Trophoblast cell (in vitro differentiated cells and primary cell): ENCODE measurements at regions not wholly inside any gene's neighbourhood (a gene's known extent, or its start where the extent isn't known, plus 50 kb on each side); places are given as distances from the start of the nearest gene placed in this dataset.
A peak's percentile ranks its signal among the peaks of the same experiment; 100 is the strongest.

ENCODE experiments used
- DNase-seq, 2 donors: peaks; one replicate each; pipeline ENCODE4 v3.0.0-alpha.2; 2016
- H2AFZ ChIP-seq: 2 replicates; pipeline ENCODE4 v1.6.1; 2013; ENCODE audit warnings: low read length, moderate library complexity, mild to moderate bottlenecking; ENCODE audit not compliant: insufficient read depth, poor library complexity
- H2AK5ac ChIP-seq: 2 replicates; pipeline ENCODE4 v1.6.1; 2013; ENCODE audit warnings: mild to moderate bottlenecking, low read length
- H2BK120ac ChIP-seq: 2 replicates; pipeline ENCODE4 v1.6.1; 2013; ENCODE audit warnings: low read length, mild to moderate bottlenecking, moderate library complexity; ENCODE audit not compliant: insufficient read depth, poor library complexity
- H2BK12ac ChIP-seq: 2 replicates; pipeline ENCODE4 v1.6.1; 2013; ENCODE audit warnings: mild to moderate bottlenecking, low read length, moderate library complexity
- H2BK5ac ChIP-seq: 2 replicates; pipeline ENCODE4 v1.6.1; 2013; ENCODE audit warnings: low read length, low read depth, moderate library complexity, mild to moderate bottlenecking; ENCODE audit not compliant: poor library complexity
- H3K14ac ChIP-seq: 2 replicates; pipeline ENCODE4 v1.6.1; 2013; ENCODE audit warnings: mild to moderate bottlenecking, low read length
- H3K18ac ChIP-seq: 2 replicates; pipeline ENCODE4 v1.6.1; 2013; ENCODE audit warnings: mild to moderate bottlenecking, low read length
- H3K23ac ChIP-seq: 2 replicates; pipeline ENCODE4 v1.6.1; 2013; ENCODE audit warnings: low read length
- H3K27ac ChIP-seq: 2 replicates; pipeline ENCODE4 v1.5.1; 2013; ENCODE audit warnings: low read depth, mild to moderate bottlenecking, inconsistent platforms, low read length, moderate library complexity
- H3K27me3 ChIP-seq: 2 replicates; pipeline ENCODE4 v1.6.1; 2013; ENCODE audit warnings: inconsistent platforms, mild to moderate bottlenecking, low read length, moderate library complexity; ENCODE audit not compliant: insufficient read depth
- H3K36me3 ChIP-seq, 2 experiments: 1 replicate in 1 of 2; 2 replicates in 1 of 2; pipeline ENCODE4 v1.6.1; 2013; ENCODE audit warnings: low read length in 2 of 2, mild to moderate bottlenecking in 2 of 2, moderate library complexity in 1 of 2; ENCODE audit not compliant: insufficient read depth in 2 of 2, control insufficient read depth in 1 of 2
- H3K4ac ChIP-seq: 2 replicates; pipeline ENCODE4 v1.6.1; 2013; ENCODE audit warnings: low read depth, mild to moderate bottlenecking, low read length, moderate library complexity
- H3K4me1 ChIP-seq, 2 experiments: 1 replicate in 1 of 2; 2 replicates in 1 of 2; pipeline ENCODE4 v1.6.1; 2013; ENCODE audit warnings: low read length in 2 of 2, mild to moderate bottlenecking in 2 of 2, moderate library complexity in 1 of 2; ENCODE audit not compliant: insufficient read depth in 2 of 2, control insufficient read depth in 1 of 2
- H3K4me2 ChIP-seq: 2 replicates; pipeline ENCODE4 v1.6.1; 2013; ENCODE audit warnings: inconsistent platforms, mild to moderate bottlenecking, low read length, moderate library complexity
- H3K4me3 ChIP-seq: 2 replicates; pipeline ENCODE4 v1.5.1; 2013; ENCODE audit warnings: mild to moderate bottlenecking, low read depth, low read length, inconsistent platforms
- H3K79me1 ChIP-seq: one replicate; pipeline ENCODE4 v1.6.1; 2013; ENCODE audit warnings: low read length
- H3K79me2 ChIP-seq: 2 replicates; pipeline ENCODE4 v1.6.1; 2013; ENCODE audit warnings: low read length, mild to moderate bottlenecking; ENCODE audit not compliant: control insufficient read depth, insufficient read depth, poor library complexity
- H3K9ac ChIP-seq: 2 replicates; pipeline ENCODE4 v1.6.1; 2013; ENCODE audit warnings: mild to moderate bottlenecking, low read length
- H3K9me3 ChIP-seq: 2 replicates; pipeline ENCODE4 v1.6.1; 2013; ENCODE audit warnings: low read depth, mild to moderate bottlenecking, control low read depth, inconsistent platforms, low read length; ENCODE audit not compliant: insufficient read depth
- H4K12ac ChIP-seq: 2 replicates; pipeline ENCODE4 v1.6.1; 2013; ENCODE audit warnings: low read depth, mild to moderate bottlenecking, low read length, moderate library complexity
- H4K8ac ChIP-seq: 2 replicates; pipeline ENCODE4 v1.6.1; 2013; ENCODE audit warnings: low read depth, mild to moderate bottlenecking, low read length, moderate library complexity
- H4K91ac ChIP-seq: one replicate; pipeline ENCODE4 v1.6.1; 2013; ENCODE audit warnings: low read depth, mild to moderate bottlenecking, low read length, moderate library complexity
- WGBS: extraction: QIAGEN DNeasy Blood & Tissue Kit; methylation state at CpG from one replicate; pipeline ENCODE4 v1.1.7; 2013; ENCODE audit warnings: missing lambda C conversion rate; ENCODE audit not compliant: insufficient read length, insufficient coverage; ENCODE audit errors: extremely low coverage; 5-methylcytosine and 5-hydroxymethylcytosine counted together

DNA sequence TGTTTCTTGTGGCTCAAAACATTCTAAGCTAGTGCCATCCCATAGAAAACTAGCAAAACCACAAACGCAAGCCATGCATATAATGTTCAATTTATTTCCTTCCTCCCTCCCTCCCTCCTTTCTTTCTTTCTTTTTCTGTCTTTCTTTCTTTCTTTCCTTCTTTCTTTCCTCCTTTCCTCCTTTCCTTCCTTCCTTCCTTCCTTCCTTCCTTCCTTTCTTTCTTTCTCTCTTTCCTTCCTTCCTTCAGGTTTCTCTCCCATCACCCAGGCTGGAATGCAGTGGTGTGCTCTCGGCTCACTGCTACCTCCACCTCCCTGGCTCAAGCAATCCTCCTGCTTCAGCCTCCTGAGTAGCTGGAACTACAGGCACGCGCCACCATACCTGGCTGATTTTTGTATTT, 492.8 kb upstream of the PROK2 start:
- Histone ChIP-seq H3K9ac (no peak overlapping the region), H3K36me3 (no peaks in the 10 kb centered on the region), H3K23ac (no peak overlapping the region), H3K4me1 (peaks cover 15 to 18% of the 10 kb centered on the region in 2 experiments), H2BK120ac (no peak overlapping the region), H3K14ac (no peak overlapping the region), H3K27ac (no peak overlapping the region), H2AK5ac (no peak overlapping the region), H3K79me2 (peaks cover 2% of the 10 kb centered on the region), H4K8ac (no peak overlapping the region), H2BK12ac (no peak overlapping the region), H3K18ac (no peak overlapping the region), H4K12ac (no peak overlapping the region), H3K9me3 (no peaks in the 10 kb centered on the region), H3K4me2 (no peak overlapping the region), H3K4me3 (no peak overlapping the region), H2AFZ (no peak overlapping the region), H3K27me3 (no peaks in the 10 kb centered on the region), H4K91ac (no peak overlapping the region), H3K4ac (no peak overlapping the region), H3K79me1 (peaks cover 7% of the 10 kb centered on the region), H2BK5ac (no peak overlapping the region)
- DNase-seq, result no peak
- WGBS, result no CpG with 5 or more reads among the region's 4 CpGs

DNA sequence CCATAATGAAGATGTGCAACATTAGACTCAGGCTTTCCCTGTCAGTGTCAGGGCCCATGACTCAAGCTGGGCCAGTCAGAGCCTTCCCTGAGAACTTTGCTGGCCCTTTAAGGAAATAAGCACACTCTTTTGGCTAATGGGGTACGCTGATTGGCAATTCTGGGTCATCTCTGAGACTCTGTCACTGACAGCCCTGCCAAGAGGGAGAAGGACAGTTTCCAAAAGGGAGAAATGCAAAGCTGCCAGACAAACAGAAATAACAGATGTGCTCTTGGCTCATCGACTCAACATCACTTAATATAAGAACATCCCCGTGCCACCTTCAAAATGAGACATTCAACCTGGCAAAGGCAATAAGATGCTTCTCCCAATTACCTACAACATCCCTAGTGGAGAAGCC, 491.9 kb upstream of the PROK2 start:
- H3K4me3 ChIP-seq, result no peak overlapping the region
- H3K9me3 ChIP-seq, result no peaks in the 10 kb centered on the region
- no peak overlapping the region for H3K18ac ChIP-seq
- peaks cover 2% of the 10 kb centered on the region for H3K79me2 ChIP-seq
- no peak overlapping the region for H2AK5ac ChIP-seq
- H3K27ac ChIP-seq, result no peak overlapping the region
- H3K23ac ChIP-seq, result no peak overlapping the region
- H2AFZ ChIP-seq, result no peak overlapping the region
- no peak overlapping the region for H3K4me2 ChIP-seq
- peaks cover 19 to 21% of the 10 kb centered on the region in 2 experiments for H3K4me1 ChIP-seq
- H3K36me3 ChIP-seq, result no peaks in the 10 kb centered on the region
- H3K9ac ChIP-seq, result no peak overlapping the region
- H3K4ac ChIP-seq, result no peak overlapping the region
- H2BK12ac ChIP-seq, result no peak overlapping the region
- no peak overlapping the region for H4K91ac ChIP-seq
- no peaks in the 10 kb centered on the region for H3K27me3 ChIP-seq
- no peak overlapping the region for H2BK120ac ChIP-seq
- no peak for DNase-seq
- peaks cover 9% of the 10 kb centered on the region for H3K79me1 ChIP-seq
- no peak overlapping the region for H2BK5ac ChIP-seq
- H4K12ac ChIP-seq, result no peak overlapping the region
- no peak overlapping the region for H3K14ac ChIP-seq
- WGBS, result no CpG with 5 or more reads among the region's 3 CpGs
- no peak overlapping the region for H4K8ac ChIP-seq

- no peak overlapping the region for H3K23ac ChIP-seq
- H3K79me1 ChIP-seq, result peaks cover 12% of the 10 kb centered on the region
- peak overlapping the region; percentile 41 for H4K91ac ChIP-seq
- no peak overlapping the region for H3K4me3 ChIP-seq
- no peak overlapping the region for H3K18ac ChIP-seq
- peaks cover 23 to 25% of the 10 kb centered on the region in 2 experiments for H3K4me1 ChIP-seq
- no peak overlapping the region for H2BK5ac ChIP-seq
- no peaks in the 10 kb centered on the region for H3K27me3 ChIP-seq
- no peak overlapping the region for H2AFZ ChIP-seq
- H4K8ac ChIP-seq, result no peak overlapping the region
- H3K36me3 ChIP-seq, result no peaks in the 10 kb centered on the region
- no peak overlapping the region for H2AK5ac ChIP-seq
- H3K4me2 ChIP-seq, result no peak overlapping the region
- no peak overlapping the region for H4K12ac ChIP-seq
- H3K4ac ChIP-seq, result no peak overlapping the region
- DNase-seq, result no peak
- H3K9me3 ChIP-seq, result no peaks in the 10 kb centered on the region
- no peak overlapping the region for H3K27ac ChIP-seq
- H2BK120ac ChIP-seq, result peak overlapping the region; percentile 56
- WGBS, result no CpG with 5 or more reads among the region's 7 CpGs
- no peak overlapping the region for H3K9ac ChIP-seq
- peak overlapping the region; percentile 82 for H2BK12ac ChIP-seq
- H3K14ac ChIP-seq, result peak overlapping the region; percentile 20
- H3K79me2 ChIP-seq, result peaks cover 2% of the 10 kb centered on the region
Measured at GRCh38 chr3:72275331-72275751, 490.4 kb upstream of the PROK2 start.

GRCh38 chr3:72274493-72275330, 489.8 kb upstream of the PROK2 start:
- Histone ChIP-seq H2BK120ac (peak overlapping the region; percentile 10), H2AK5ac (no peak overlapping the region), H2BK5ac (peak overlapping the region; percentile 11), H3K4me3 (no peak overlapping the region), H3K27ac (peak overlapping the region; percentile 94), H3K79me2 (peaks cover 2% of the 10 kb centered on the region), H3K79me1 (peaks cover 12% of the 10 kb centered on the region), H3K27me3 (no peaks in the 10 kb centered on the region), H3K9me3 (no peaks in the 10 kb centered on the region), H4K8ac (no peak overlapping the region), H3K18ac (no peak overlapping the region), H3K4me2 (no peak overlapping the region), H3K4ac (no peak overlapping the region), H2AFZ (no peak overlapping the region), H2BK12ac (peak overlapping the region; percentile 37), H3K14ac (no peak overlapping the region), H4K91ac (peak overlapping the region; percentile 55), H3K36me3 (no peaks in the 10 kb centered on the region), H3K4me1 (peaks cover 23 to 28% of the 10 kb centered on the region in 2 experiments), H4K12ac (no peak overlapping the region), H3K23ac (no peak overlapping the region), H3K9ac (no peak overlapping the region)
- DNase-seq, result peak in 1 of 2 donors; percentile 9
- no CpG with 5 or more reads among the region's 12 CpGs for WGBS
